T-cell (primary cell): ENCODE measurements at regions not wholly inside any gene's neighbourhood (a gene's known extent, or its start where the extent isn't known, plus 50 kb on each side); places are given as distances from the start of the nearest gene placed in this dataset.

Experiments used
- ATAC-seq, 4 experiments: fragments of 200-7000 bp in 3 of 4; fragments of 150-1000 bp in 1 of 4; cut with Tn5 transposase; replicated peaks in 1 of 4; 1 replicate in 3 of 4; 2 replicates in 1 of 4; pipeline ENCODE4 v1.10.0; 2021; ENCODE audit warnings: moderate library complexity in 3 of 4, mild to moderate bottlenecking in 2 of 4, moderate number of reproducible peaks in 1 of 4
- CTCF ChIA-PET, 2 donors: fragments of 300-600 bp; sonication (Branson Sonifier 250); formaldehyde crosslinking; loops; one replicate each; lab custom pipeline; 2022; ENCODE audit warnings: antibody characterized with exemption in 2 of 2; lab: Charles Lee
- POLR2A ChIA-PET, 2 donors: fragments of 300-600 bp; sonication (Branson Sonifier 250); formaldehyde crosslinking; loops; one replicate each; lab custom pipeline; 2022; ENCODE audit warnings: antibody characterized with exemption in 2 of 2; lab: Charles Lee
- DNase-seq, 35 experiments: peaks; one replicate each; pipeline versions ENCODE4 v3.0.0 to v3.0.0-alpha.2; 2013 to 2023
- H3K27ac ChIP-seq: one replicate; pipeline ENCODE4 v1.5.1; 2013; ENCODE audit warnings: low read length
- H3K27me3 ChIP-seq, 2 experiments: replicated peaks in 1 of 2; 1 replicate in 1 of 2; 2 replicates in 1 of 2; pipeline versions ENCODE4 v1.6.1 to v1.7.0; 2013; ENCODE audit warnings: low read length in 1 of 2, mixed read lengths in 1 of 2; ENCODE audit not compliant: control insufficient read depth in 2 of 2, insufficient read depth in 2 of 2; ENCODE audit errors: extremely low read depth in 1 of 2
- H3K36me3 ChIP-seq, 2 donors: 1 replicate in 1 of 2; 2 replicates in 1 of 2; pipeline versions ENCODE4 v1.6.1 to v1.7.0; 2013; ENCODE audit warnings: low read length in 1 of 2; ENCODE audit not compliant: control insufficient read depth in 2 of 2, insufficient read depth in 1 of 2; ENCODE audit errors: extremely low read depth in 1 of 2
- H3K4me1 ChIP-seq, 2 experiments: 1 replicate in 1 of 2; 2 replicates in 1 of 2; pipeline versions ENCODE4 v1.6.1 to v1.7.0; 2013; ENCODE audit warnings: low read length in 2 of 2, mixed read lengths in 1 of 2; ENCODE audit not compliant: insufficient read depth in 2 of 2, control insufficient read depth in 1 of 2; ENCODE audit errors: extremely low read depth in 1 of 2
- H3K4me3 ChIP-seq, 2 donors: 1 replicate in 1 of 2; 2 replicates in 1 of 2; pipeline versions ENCODE4 v1.5.1 to v1.7.0; 2013; ENCODE audit warnings: mild to moderate bottlenecking in 2 of 2, low read length in 1 of 2, moderate library complexity in 1 of 2; ENCODE audit not compliant: control insufficient read depth in 1 of 2; ENCODE audit errors: extremely low read depth in 1 of 2
- H3K9me3 ChIP-seq: 2 replicates; pipeline ENCODE4 v1.7.0; 2013
- H3K27ac Mint-ChIP-seq, 2 donors: one replicate each; pipeline ENCODE4 v1.8.0; 2020 to 2021; ENCODE audit warnings: mild to moderate bottlenecking in 2 of 2, mixed read lengths in 2 of 2
- H3K27me3 Mint-ChIP-seq, 2 donors: one replicate each; pipeline ENCODE4 v1.8.0; 2021 to 2022; ENCODE audit warnings: mixed read lengths in 2 of 2
- H3K36me3 Mint-ChIP-seq: one replicate; pipeline ENCODE4 v1.8.0; 2021; ENCODE audit warnings: mixed read lengths
- H3K4me1 Mint-ChIP-seq, 3 donors: one replicate each; pipeline ENCODE4 v1.8.0; 2020 to 2022; ENCODE audit warnings: mixed read lengths in 3 of 3, mild to moderate bottlenecking in 1 of 3
- H3K4me3 Mint-ChIP-seq, 3 donors: one replicate each; pipeline ENCODE4 v1.8.0; 2020 to 2022; ENCODE audit warnings: mild to moderate bottlenecking in 3 of 3, mixed read lengths in 3 of 3, moderate library complexity in 3 of 3
- H3K9me3 Mint-ChIP-seq, 3 donors: one replicate each; pipeline ENCODE4 v1.8.0; 2020 to 2022; ENCODE audit warnings: mixed read lengths in 3 of 3
- WGBS: methylation state at CpG from one replicate; pipeline ENCODE4 v1.1.5; 2013; ENCODE audit warnings: missing lambda C conversion rate; ENCODE audit not compliant: insufficient coverage; 5-methylcytosine and 5-hydroxymethylcytosine counted together

DNA sequence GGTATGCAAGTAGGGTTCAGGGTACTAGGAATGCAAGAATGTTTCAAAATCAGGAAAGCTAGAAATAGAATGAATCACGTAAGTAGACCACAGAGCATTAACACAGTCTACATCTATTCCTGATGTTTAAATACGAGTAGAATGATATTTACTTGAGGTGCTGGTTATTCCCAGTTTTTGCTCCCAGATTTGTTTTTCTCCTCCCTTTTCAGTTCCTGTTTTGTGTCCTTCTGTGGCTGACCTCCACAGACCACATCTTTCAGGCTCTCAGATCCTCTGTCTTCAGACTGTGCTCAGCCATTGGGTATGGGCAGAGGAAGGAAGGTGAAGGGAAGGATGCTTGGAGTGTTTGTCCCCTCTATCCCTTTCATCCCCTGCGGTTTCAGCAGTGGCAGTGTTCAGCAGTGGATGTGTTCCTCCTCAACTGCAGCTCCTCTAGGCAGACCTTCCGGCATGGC is 276.6 kb downstream of the ZNF621 start:
- ChIA-PET CTCF (no interaction called here), POLR2A (interaction anchor here in 1 of 2 donors (0.6 kb wide), 1 partner anchor 1482 kb away, joined by 4 read pairs; no protein-coding TSS in a partner anchor)
- DNase-seq = no peak
- no peaks in the 10 kb centered on the region for H3K36me3 Mint-ChIP-seq
- no peaks in the 10 kb centered on the region for H3K9me3 ChIP-seq
- no peak overlapping the region for H3K4me3 Mint-ChIP-seq
- H3K27ac ChIP-seq = no peak overlapping the region
- 90% methylated on average over 2 of the region's 4 CpGs for WGBS
- peaks cover 0 to 6% of the 10 kb centered on the region in 2 experiments for H3K27me3 ChIP-seq
- no peak for ATAC-seq
- H3K4me1 Mint-ChIP-seq = no peaks in the 10 kb centered on the region
- H3K27me3 Mint-ChIP-seq = peaks cover 12 to 20% of the 10 kb centered on the region in 2 donors
- H3K27ac Mint-ChIP-seq = no peak overlapping the region
- no peaks in the 10 kb centered on the region for H3K4me1 ChIP-seq
- no peaks in the 10 kb centered on the region for H3K36me3 ChIP-seq
- H3K4me3 ChIP-seq = no peak overlapping the region
- peaks cover 0 to 16% (median 4%) of the 10 kb centered on the region in 3 donors for H3K9me3 Mint-ChIP-seq

DNA sequence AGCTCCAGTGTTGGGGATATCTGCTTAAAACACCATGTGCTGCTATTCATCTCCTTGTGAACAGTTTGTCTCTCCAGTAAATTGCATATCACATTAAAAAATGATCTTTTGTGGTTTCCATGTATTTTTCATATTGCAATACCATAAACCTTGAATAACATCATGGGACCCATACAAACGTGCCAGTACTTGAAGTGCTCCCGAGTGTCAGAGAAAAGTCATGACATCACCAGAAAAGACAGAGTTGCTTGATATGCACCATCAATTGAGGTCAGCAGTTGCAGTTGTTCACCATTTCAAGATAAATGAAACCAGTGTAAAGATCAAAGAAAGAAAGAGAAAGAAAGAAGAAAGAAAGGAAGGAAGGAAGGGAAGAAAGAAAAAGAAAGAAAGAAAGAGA is 278.6 kb downstream of the ZNF621 start:
- CTCF ChIA-PET = no interaction called here
- no peak for ATAC-seq

DNA sequence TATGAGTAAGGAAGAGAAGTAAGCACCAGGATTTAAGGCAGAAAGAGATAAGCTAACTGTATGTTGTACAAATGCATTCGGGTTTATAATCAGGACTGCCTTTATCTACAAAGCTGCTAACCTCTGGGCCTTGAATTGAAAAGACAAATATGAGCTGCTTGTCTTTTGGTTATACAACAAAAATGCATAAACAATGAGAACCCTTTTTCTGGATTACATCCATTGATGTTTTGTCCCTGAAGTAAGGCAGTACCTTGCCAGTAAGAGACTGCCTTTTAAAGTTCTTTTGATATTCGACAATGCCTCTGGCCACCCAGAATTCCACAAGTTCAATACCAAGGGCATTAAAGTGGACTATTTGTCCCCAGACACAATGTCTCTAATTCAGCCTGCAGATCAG is 280.7 kb downstream of the ZNF621 start:
- no peaks in the 10 kb centered on the region for H3K9me3 ChIP-seq
- Mint-ChIP-seq H3K4me3 (no peak overlapping the region), H3K27me3 (peaks cover 7 to 8% of the 10 kb centered on the region in 2 donors), H3K9me3 (peaks cover 4 to 19% (median 7%) of the 10 kb centered on the region in 3 donors), H3K27ac (no peak overlapping the region), H3K4me1 (no peaks in the 10 kb centered on the region), H3K36me3 (no peaks in the 10 kb centered on the region)
- DNase-seq (no peak), ATAC-seq (no peak)
- H3K27ac ChIP-seq = no peak overlapping the region
- H3K27me3 ChIP-seq = peaks cover 0 to 5% of the 10 kb centered on the region in 2 experiments
- POLR2A ChIA-PET = no interaction called here
- H3K4me3 ChIP-seq = no peak overlapping the region
- H3K4me1 ChIP-seq = no peaks in the 10 kb centered on the region
- H3K36me3 ChIP-seq = no peaks in the 10 kb centered on the region
- no CpG with 5 or more reads among the region's 2 CpGs for WGBS
- CTCF ChIA-PET = no interaction called here

More for the DNA sequence above, 278.6 kb downstream of the ZNF621 start:
- Histone ChIP-seq H3K36me3 (no peaks in the 10 kb centered on the region), H3K4me1 (no peaks in the 10 kb centered on the region), H3K4me3 (no peak overlapping the region), H3K27me3 (peaks cover 0 to 6% of the 10 kb centered on the region in 2 experiments), H3K9me3 (no peaks in the 10 kb centered on the region), H3K27ac (no peak overlapping the region)
- H3K36me3 Mint-ChIP-seq = no peaks in the 10 kb centered on the region
- POLR2A ChIA-PET = no interaction called here
- 80% methylated on average over 1 of the region's 2 CpGs for whole genome bisulfite sequencing
- no peaks in the 10 kb centered on the region for H3K4me1 Mint-ChIP-seq
- peaks cover 12 to 17% of the 10 kb centered on the region in 2 donors for H3K27me3 Mint-ChIP-seq
- DNase-seq = no peak
- peaks cover 0 to 16% (median 4%) of the 10 kb centered on the region in 3 donors for H3K9me3 Mint-ChIP-seq
- H3K27ac Mint-ChIP-seq = no peak overlapping the region
- no peak overlapping the region for H3K4me3 Mint-ChIP-seq

DNA sequence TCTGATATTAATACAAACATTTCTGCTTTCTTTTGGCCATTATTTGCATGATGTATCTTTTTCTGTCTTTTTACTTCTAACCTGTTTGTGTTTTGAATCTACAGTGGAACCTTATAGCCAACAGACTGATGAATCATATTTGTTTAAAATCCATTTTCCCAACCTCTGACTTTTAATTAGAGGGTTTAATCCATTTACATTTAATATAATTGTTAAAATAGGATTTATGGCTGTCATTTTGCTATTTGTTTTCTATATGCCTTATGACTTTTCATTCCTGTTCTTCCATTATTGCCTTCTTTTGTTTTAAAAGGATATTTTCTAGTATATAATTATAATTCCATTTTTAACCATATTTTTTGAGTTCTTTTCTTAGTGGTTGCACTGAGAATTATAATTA is 286.1 kb downstream of the ZNF621 start:
- no peaks in the 10 kb centered on the region for H3K36me3 ChIP-seq
- no peak overlapping the region for H3K27ac ChIP-seq
- ATAC-seq = no peak
- no peaks in the 10 kb centered on the region for H3K4me1 ChIP-seq
- H3K4me3 Mint-ChIP-seq = no peak overlapping the region
- no peaks in the 10 kb centered on the region for H3K27me3 ChIP-seq
- H3K4me1 Mint-ChIP-seq = no peaks in the 10 kb centered on the region
- H3K27me3 Mint-ChIP-seq = peaks cover 2 to 7% of the 10 kb centered on the region in 2 donors
- H3K4me3 ChIP-seq = no peak overlapping the region
- CTCF ChIA-PET = no interaction called here
- no peaks in the 10 kb centered on the region for H3K36me3 Mint-ChIP-seq
- no peak for DNase-seq
- H3K9me3 Mint-ChIP-seq = peaks cover 0 to 22% (median 21%) of the 10 kb centered on the region in 3 donors
- no peak overlapping the region for H3K27ac Mint-ChIP-seq
- POLR2A ChIA-PET = no interaction called here
- no peaks in the 10 kb centered on the region for H3K9me3 ChIP-seq

DNA sequence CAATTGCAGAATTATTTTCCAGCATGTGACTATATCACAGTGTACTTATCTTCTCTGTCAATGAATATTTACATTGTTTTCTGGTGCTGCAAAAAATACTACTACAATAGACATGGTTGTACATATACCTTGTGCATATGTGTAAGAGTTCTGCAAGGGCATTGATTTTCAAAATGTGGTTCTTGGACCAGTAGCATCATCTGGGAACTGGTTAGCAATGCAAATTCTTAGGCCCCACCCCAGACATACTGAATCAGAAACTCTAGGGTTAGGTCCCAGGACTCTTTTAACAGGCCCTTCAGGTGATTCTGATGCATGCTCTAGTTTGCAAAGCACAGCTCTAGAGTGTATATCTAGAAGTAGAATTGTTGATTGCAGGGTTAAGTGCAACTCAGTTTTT is 292.3 kb downstream of the ZNF621 start:
- Histone ChIP-seq H3K27ac (no peak overlapping the region), H3K9me3 (no peaks in the 10 kb centered on the region), H3K4me3 (no peak overlapping the region), H3K36me3 (no peaks in the 10 kb centered on the region), H3K4me1 (no peaks in the 10 kb centered on the region), H3K27me3 (no peaks in the 10 kb centered on the region)
- ChIA-PET POLR2A (no interaction called here), CTCF (no interaction called here)
- Mint-ChIP-seq H3K4me3 (no peak overlapping the region), H3K9me3 (peaks cover 0 to 5% (median 4%) of the 10 kb centered on the region in 3 donors), H3K27me3 (peaks cover 16% of the 10 kb centered on the region in 2 donors), H3K36me3 (no peaks in the 10 kb centered on the region), H3K27ac (no peak overlapping the region), H3K4me1 (no peaks in the 10 kb centered on the region)
- DNase-seq (no peak), ATAC-seq (no peak)

DNA sequence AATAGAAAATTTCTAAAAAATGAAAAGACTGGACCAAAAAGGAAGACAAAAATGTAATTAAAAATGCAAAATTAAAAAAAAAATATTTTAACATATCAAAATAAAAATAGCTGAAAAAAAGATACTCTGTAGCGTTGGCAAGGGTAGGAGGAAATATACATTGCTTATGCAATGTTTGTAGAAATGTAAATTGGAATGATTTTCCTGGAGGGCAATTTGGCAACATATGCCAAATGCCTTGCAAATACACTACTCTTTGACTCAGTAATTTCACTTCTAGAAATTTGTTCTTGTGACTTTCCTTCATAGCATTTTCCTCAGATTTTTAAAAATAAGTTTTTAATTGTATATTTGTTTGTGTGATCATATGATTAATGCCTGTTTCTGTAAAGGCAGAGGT is 296.6 kb downstream of the ZNF621 start:
- H3K4me1 Mint-ChIP-seq = no peaks in the 10 kb centered on the region
- Histone ChIP-seq H3K9me3 (no peaks in the 10 kb centered on the region), H3K4me1 (no peaks in the 10 kb centered on the region), H3K36me3 (no peaks in the 10 kb centered on the region), H3K27me3 (no peaks in the 10 kb centered on the region), H3K27ac (no peak overlapping the region), H3K4me3 (no peak overlapping the region)
- no peak for DNase-seq
- H3K27ac Mint-ChIP-seq = no peak overlapping the region
- no peaks in the 10 kb centered on the region for H3K36me3 Mint-ChIP-seq
- ATAC-seq = no peak
- WGBS = no CpG with 5 or more reads among the region's 1 CpG
- ChIA-PET POLR2A (no interaction called here), CTCF (no interaction called here)
- H3K9me3 Mint-ChIP-seq = no peaks in the 10 kb centered on the region
- H3K27me3 Mint-ChIP-seq = peaks cover 17 to 22% of the 10 kb centered on the region in 2 donors
- H3K4me3 Mint-ChIP-seq = no peak overlapping the region

DNA sequence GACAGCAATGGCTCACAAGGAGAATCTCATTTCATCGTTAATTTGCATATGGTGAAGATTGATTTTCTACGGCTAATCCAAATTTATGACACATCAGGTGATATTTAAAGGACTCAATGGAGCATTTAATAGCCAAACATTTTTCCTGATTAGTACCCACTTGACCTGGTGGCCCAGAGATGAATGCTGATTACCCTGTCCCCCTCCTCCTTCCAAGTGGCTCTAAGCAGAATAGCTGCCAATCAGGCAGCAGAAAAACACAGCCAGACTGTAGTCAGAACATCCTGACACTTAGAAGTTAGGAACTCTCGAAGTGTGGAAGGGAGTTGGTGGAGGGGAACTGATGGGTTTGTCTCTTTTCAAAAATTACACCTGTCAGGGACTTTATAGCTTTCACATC is 302.5 kb downstream of the ZNF621 start:
- H3K36me3 Mint-ChIP-seq = no peaks in the 10 kb centered on the region
- Histone ChIP-seq H3K27me3 (no peaks in the 10 kb centered on the region), H3K27ac (no peak overlapping the region), H3K36me3 (no peaks in the 10 kb centered on the region), H3K9me3 (no peaks in the 10 kb centered on the region), H3K4me3 (no peak overlapping the region), H3K4me1 (no peaks in the 10 kb centered on the region)
- ChIA-PET CTCF (no interaction called here), POLR2A (no interaction called here)
- no peak overlapping the region for H3K4me3 Mint-ChIP-seq
- 100% methylated on average over 1 of the region's 3 CpGs for WGBS
- DNase-seq = no peak
- no peaks in the 10 kb centered on the region for H3K9me3 Mint-ChIP-seq
- ATAC-seq = no peak
- no peak overlapping the region for H3K27ac Mint-ChIP-seq
- peaks cover 10 to 13% of the 10 kb centered on the region in 2 donors for H3K27me3 Mint-ChIP-seq
- H3K4me1 Mint-ChIP-seq = no peaks in the 10 kb centered on the region
